ENCODE measurements at regions not wholly inside any gene's neighbourhood (a gene's known extent, or its start where the extent isn't known, plus 50 kb on each side); places are given as distances from the start of the nearest gene placed in this dataset.

DNA sequence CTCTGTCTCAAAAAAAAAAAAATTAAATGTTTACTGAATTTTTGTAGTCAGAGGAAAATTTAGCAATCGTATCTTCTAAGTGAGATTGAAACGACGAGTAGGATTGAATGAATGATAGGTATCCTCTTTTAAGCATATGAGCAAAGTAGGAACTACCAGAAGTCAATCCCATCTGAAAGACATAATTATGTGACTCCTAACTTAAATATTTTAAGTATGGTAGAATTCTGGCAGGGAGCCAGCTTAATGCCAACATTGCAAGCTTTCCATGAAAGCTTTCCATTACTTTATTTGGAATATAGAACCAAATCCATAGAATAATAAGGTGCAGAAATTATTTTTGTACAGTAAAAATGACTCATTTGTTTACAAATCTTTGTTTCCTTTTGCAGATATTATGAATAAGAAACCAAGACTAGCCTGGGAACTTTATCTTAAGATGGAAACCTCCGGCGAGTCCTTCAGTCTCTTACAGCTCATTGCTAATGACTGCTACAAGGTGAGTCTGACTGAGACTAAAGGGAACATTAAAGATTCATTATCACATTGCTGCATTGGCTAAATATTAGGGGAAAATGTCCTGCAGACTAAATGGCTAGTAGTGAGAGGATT is 50.2 kb upstream of the UBN2 start:
- Histone ChIP-seq H3K27ac (no peak overlapping the region), H3K4me1 (ENCODE audit: low read depth) (no peaks in the 10 kb centered on the region), H3K36me3 (peaks cover 11% of the 10 kb centered on the region), H3K4me3 (no peak overlapping the region), H3K27me3 (no peaks in the 10 kb centered on the region), H3K9me3 (ENCODE audit: low read depth) (no peaks in the 10 kb centered on the region)
- TF ChIP-seq, protein P1, sequence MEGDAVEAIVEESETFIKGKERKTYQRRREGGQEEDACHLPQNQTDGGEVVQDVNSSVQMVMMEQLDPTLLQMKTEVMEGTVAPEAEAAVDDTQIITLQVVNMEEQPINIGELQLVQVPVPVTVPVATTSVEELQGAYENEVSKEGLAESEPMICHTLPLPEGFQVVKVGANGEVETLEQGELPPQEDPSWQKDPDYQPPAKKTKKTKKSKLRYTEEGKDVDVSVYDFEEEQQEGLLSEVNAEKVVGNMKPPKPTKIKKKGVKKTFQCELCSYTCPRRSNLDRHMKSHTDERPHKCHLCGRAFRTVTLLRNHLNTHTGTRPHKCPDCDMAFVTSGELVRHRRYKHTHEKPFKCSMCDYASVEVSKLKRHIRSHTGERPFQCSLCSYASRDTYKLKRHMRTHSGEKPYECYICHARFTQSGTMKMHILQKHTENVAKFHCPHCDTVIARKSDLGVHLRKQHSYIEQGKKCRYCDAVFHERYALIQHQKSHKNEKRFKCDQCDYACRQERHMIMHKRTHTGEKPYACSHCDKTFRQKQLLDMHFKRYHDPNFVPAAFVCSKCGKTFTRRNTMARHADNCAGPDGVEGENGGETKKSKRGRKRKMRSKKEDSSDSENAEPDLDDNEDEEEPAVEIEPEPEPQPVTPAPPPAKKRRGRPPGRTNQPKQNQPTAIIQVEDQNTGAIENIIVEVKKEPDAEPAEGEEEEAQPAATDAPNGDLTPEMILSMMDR (IDR thresholded peaks at IDR 0.05; ENCODE audit: low read depth, low read length), result no peak
- DNase-seq (ENCODE audit: low read depth in 1 of 2, low spot score in 1 of 2), result peak in 1 of 2 donors; percentile 11

Data from cardiac muscle cell (in vitro differentiated cells and primary cell).